NCI-H524 (cell line): ENCODE measurements at regions not wholly inside any gene's neighbourhood (a gene's known extent, or its start where the extent isn't known, plus 50 kb on each side); places are given as distances from the start of the nearest gene placed in this dataset.
"Not testable (repeated sequence)": the region's sequence is repeated elsewhere in the genome, so short reads cannot be mapped to it uniquely, and the experiment has no call there.

Source experiments
- DNase-seq, 2 experiments: peaks; one replicate each; lab custom pipeline; 2025; lab: John Stamatoyannopoulos, UW

DNA sequence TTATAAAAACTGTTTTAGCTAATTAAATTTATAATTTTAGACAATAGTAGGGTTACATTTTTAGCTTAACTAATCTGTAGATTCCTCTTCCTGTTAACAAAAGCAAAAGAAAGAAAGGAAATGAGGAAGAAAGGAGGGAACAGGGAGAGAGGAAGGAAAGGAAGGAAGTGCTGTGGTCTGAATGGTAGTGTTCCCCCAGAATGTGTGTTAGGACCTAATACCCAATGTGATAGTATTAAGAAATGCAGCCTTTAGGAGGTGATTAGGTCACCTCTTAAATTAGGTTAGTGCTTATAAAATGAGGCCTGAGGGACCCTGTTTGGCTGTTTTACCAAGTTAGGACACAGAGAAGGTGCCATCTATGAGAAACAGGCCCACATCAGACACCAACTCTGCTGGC is 136.9 kb upstream of the SAMSN1 start:
- no peak for DNase-seq

DNA sequence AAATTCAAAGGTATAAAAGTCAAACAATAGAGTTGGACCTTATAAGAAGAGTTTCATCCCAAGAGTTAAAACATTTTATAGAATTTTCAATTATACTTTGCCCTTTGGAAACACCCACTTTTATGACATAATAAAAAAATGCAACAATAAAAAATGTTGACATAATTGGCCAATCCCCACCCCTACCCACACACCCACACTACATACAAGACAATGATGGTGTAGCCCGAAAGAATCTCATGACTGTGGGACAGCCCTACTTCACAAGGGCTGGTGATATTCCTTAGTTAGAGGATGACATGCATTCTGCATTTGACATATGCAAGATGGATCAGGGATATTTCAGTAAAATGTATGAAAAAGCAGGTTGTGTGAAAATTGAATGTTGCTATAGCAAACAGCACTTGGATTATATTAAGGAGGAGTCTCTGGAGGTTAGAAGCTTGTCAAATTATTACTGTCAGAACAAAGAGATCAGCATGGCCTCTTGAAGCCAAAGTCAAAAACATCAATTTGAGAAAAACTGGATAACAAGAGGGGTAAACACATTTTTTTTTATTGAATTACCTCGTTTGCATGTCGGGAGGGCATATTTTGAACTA is 133.0 kb upstream of the SAMSN1 start:
- DNase-seq, result no peak

DNA sequence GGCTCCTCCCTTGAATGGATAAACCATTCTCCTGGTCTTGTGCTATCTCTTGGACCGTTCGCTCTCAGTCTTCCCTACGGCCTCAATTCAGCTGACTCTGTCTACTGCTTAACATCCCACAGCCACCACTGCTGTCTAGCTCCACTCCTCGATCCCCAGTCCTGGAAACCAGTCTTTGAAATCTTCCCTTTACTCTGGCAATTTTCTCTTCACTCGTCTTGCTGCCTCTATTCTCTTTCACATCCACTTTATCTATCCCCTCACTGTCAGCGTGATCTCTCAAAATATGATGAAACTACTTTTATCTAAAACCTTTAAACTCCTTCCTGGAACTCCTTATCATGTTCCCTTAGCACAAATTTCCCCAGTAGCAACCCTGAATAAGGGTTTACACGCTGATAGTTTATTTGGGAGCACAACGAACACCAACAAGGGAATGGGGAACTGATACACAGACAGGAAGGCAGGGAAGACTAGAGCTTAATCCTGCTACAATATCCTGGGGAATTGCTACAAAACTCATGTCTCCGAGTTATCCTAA is 131.6 kb upstream of the SAMSN1 start:
- DNase-seq, result no peak

DNA sequence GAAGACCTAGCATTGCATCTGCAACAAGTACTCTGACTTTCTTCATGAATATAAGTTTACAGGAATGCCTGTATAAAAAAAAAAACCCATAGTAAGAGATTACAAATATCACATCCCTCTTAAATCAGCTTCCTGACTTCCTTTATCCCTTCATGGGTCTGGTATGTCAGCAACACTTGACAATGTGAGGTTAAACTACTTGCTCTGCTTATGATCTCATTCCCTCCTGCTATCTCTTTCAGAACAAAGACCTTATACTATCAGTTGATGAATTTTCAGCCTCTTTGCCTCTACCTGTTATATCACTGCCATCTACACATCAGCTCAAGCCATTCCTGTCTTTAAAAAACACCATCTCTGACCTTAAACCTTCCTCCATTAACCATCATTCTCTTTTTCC is 130.9 kb upstream of the SAMSN1 start:
- no peak for DNase-seq

DNA sequence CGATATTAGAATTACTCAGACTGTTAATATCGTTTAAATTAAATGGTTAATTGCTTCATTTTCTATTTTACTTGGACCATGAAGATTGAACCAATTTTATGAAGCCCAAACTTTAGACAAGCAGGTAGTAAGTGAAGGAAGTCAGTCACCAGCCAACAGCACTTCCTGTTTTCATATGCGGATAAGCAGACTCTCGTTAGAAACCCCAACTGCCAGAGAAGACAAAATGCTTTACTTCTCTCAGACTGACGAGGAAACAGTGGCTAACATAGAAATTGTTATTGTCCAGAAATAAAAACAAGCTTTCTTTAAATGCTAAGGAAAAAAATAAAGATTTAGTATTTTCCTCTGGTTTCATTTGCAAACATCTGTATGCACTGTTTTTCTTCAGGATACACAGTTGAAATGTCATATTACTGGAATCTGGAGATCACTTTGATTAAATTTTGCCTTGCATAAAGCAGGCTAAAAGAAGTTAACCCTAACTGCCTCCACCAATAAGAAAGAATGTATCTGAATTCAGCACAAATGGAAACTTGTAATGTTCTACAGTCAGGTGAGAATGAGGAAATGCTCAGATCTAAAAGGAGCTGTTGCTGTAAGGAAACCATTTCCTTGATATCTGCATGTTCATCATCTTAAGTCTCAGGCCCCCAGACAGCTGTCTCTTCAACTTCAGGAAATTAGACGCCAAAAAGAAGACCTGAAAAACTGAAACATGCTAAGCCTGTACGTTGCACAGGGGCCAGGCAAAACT is 129.8 kb upstream of the SAMSN1 start:
- DNase-seq, result no peak

DNA sequence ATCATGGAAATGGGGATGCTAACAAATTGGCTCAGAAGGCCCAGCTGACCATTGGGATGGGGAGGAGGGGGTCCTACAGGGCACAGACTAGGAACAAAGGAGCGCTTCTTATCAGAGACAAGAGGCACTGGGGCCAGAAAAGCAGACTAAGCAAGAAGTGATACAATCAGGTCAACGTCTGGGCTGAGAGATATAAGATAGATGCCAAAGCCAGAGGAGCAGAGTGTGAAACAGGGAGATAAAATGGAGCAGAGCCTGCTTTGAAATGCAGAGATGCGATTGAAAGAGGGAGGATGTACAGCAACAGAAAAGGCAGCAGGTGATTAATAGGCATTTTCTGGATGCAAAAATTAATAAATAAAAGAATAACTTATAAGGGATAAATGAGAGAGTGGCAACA is 127.5 kb upstream of the SAMSN1 start:
- no peak for DNase-seq

DNA sequence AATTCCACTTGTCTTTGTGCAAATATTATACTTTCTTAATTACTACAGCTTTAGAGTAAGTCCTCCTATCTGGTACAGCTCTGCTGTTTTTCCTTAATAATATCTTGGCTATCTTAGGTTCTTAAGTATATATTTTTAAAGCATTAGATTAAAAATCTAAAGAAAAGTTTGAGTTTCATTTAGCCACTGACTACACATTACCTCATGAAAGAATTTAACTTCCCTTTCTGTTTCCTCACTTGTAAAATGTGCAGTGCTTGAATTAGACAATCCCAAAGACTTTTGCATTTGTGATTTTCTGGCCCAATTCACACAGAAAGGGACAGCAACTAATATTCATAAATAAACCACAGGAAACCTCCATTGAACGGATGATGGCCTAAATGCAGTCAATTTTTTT is 126.4 kb upstream of the SAMSN1 start:
- no peak for DNase-seq

DNA sequence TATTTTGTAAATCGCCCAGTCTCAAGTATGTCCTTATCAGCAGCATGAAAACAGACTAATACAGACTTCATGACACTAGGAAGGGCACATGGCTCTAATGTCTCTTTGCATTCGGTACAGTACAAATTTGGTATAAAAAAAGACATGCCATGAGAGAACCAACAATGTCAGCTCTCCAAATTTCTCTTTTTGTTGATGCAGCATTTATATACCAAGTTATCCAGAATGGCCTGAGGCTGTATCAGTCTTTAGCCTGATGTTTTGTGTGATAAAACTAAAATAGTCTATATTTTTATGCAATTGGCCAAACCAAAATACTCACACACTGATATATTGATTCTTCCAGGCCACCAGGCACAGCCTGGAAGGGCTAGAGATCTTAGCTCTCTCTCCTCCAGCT is 124.3 kb upstream of the SAMSN1 start:
- DNase-seq, result no peak

DNA sequence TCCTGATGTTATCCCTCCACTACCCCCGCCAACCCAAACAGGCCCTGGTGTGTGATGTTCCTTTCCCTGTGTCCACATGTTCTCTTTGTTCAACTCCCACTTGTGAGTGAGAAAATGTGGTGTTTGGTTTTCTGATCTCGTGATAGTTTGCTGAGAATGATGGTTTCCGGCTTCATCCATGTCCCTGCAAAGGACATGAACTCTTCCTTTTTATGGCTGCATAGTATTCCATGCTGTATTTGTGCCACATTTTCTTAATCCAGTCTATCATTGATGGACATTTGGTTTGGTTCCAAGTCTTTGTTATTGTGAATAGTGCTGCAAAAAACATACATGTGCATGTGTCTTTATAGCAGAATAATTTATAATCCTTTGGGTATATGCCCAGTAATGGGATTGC is 123.0 kb upstream of the SAMSN1 start:
- not testable (repeated sequence) for DNase-seq

DNA sequence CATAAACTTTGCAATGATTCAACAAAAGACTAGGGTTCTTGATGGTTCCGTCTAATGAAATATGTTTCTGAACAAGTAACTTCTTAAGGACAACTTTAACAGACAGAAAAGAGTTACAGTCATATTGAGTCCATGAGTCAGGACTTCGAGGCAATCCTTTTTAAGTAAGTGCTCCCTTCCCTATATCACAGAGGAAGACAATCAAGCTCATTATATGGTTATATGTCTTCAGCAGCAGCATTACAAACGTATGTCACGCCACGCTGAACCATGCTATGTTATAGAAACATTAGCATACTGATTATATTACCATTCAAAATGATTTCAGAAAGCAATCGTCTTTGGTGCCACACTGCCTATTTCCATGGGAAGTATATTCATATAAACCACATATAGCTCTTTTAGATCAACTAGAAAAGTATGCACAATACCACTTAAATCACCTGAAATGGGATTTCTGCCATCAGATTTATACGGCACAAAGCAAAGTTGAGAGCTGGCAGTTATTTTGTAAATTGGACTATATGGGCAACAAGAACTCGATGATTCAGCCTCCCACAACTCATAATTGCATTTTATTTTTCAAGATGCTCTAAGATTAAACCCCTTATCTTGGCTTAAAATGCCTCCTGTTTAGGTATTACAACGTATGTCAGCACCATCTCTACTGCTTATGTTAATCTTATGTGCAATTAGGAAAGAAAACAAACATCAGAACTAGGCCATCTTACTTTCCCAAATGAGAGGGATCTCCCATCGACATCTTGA is 111.3 kb upstream of the SAMSN1 start:
- DNase-seq, result peak; percentile 82 to 92

DNA sequence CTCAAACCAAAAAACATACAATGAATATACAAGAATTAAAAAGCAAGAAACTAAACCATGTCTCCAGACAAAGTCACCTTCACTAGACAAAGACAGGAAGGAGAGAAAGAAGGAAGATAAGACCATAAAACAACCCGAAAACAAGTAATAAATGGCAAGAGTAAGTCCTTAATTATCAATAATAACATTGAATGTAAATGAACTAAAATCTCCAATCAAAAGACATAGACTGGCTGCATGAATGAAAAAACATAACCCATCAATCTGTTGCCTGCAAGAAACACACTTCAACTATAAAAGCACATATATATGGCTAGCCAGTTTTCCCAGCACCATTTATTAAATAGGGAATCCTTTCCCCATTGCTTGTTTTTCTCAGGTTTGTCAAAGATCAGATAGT is 100.8 kb upstream of the SAMSN1 start:
- DNase-seq, result no peak

DNA sequence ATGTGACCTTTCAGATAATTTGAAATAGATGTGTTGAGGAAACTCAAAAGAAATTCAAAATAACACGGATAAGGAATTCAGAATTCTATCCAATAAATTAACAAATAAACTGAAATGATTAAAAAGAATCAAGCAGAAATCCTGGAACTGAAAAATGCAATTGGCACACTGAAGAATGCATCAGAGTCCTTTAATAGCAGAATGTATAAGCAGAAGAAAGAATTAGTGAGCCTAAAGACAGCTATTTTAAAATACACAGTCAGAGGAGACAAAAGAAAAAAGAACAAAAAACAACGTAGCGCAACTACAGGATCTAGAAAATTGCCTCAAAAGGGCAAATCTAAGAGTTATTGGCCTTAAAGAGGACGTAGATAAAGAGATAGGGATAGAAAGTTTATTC is 99.6 kb upstream of the SAMSN1 start:
- no peak for DNase-seq

DNA sequence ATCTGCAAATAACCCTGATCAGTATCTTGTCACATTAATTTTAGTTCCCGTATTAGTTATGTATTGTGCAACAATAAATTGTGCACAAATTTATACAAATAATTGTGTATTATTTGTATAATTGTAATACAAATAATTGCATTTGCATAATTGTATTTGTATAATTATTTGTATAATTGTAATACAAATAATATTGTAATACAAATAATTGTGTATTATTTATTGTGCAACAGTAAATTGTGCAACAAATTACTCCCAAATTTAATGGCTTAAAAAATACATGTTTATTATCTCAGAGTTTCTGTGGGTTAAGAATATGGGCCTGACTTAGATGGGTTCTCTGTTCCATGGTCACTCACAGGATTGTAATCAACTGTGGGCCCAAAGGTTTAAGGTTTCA is 86.2 kb upstream of the SAMSN1 start:
- no peak for DNase-seq

DNA sequence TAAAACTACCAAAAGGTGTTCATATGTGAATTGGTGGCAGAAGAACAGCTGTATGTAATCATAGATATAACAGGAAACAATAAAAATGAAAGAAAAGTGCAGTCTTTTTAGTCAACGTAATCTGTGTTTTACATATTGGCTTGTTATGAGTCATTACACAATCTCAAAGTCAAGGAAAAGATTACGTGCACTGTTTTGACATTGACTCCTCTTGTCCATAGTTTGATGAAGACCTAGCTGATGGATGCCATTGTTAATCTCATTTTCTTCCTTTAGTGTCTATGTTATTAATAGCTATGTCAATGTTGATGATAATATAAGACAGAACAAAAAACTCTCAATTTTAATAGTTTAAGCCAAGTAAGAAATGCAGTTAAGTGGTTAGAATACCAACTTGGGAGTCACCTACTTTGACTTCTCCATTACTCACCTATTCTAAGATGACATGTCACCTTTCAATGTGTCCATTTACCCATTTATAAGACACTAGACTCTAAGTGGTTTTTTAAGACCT is 84.5 kb upstream of the SAMSN1 start:
- DNase-seq, result no peak

DNA sequence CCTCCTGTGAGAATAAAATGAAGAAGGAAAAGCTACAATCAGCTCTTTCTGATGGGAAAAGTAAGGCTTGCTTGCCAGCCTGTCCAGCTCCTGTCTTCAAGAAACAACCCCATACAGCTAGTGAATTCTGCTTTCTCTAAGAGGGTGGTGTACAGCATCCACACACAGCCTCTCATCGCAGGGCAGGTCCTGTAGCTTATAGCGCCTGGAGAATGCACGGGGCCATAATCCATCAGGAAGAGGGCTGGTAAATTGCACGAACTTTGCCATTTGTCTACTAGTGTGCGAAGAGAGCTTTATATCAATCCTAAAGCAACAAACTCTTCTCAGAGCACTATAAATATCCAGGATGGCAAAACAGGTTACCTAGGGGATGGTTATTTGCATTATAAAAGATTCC is 83.3 kb upstream of the SAMSN1 start:
- DNase-seq, result no peak

DNA sequence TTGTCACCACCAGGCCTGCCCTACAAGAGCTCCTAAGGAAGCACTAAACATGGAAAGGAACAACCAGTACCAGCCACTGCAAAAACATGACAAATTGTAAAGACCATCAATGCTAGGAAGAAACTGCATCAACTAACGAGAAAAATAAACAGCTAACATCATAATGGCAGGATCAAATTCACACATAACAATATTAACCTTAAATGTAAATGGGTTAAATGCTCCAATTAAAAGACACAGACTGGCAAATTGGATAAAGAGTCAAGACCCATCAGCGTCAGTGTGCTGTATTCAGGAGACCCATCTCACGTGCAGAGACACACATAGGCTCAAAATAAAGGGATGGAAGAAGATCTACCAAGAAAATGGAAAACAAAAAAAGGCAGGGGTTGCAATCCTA is 77.0 kb upstream of the SAMSN1 start:
- not testable (repeated sequence) for DNase-seq

DNA sequence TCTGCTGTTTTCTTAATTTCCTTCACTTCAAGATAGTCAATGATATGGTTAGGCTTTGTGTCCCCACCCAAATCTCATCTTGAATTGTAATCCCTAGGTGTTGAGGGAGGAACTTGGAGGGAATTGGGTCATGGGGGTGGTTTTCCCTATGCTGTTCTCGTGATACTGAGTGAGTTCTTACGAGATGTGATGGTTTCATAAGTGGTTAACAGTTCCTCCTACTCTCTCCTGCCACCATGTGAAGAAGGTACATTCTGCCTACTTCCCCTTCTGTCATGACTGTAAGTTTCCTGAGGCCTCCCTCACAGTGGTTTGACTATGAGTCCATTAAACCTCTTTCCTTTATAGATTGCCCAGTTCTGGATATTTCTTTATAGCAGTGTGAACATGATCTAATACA is 74.0 kb upstream of the SAMSN1 start:
- DNase-seq, result no peak

DNA sequence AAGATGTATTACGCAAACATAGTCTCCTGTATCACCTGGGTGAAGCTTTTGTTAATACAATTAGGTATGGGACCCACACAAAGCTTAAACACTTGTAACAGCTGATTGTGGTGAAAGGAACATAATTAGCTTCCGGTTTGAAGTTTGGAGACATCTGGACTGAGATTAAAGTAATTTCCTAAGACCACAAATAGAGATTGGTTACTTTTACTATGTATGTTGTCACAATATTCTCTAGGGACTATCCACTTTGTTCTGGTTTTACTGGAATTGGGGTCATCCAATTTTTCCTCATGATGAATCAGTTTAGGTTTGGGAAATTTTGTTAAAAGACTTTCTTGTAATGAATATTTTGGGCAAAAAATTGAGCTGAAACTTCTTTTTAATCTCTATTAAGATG is 71.8 kb upstream of the SAMSN1 start:
- peak; percentile 52 to 74 for DNase-seq

DNA sequence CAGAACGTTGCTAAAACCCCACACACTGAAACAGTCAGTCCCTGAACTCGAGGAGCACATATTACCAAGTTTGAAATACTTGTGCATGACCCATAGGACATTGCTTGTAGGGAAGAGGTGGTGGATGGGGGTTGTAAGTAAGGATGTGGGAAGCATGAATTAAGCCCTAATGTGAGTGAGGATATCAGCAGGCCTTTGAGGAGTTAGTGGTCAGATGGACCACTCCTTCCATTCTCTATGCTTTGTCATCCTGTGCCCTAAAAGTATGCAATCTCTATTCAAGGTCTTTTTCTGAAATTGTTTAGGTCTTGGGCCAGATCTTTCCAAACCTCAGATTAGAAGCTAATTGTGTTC is 70.9 kb upstream of the SAMSN1 start:
- no peak for DNase-seq

DNA sequence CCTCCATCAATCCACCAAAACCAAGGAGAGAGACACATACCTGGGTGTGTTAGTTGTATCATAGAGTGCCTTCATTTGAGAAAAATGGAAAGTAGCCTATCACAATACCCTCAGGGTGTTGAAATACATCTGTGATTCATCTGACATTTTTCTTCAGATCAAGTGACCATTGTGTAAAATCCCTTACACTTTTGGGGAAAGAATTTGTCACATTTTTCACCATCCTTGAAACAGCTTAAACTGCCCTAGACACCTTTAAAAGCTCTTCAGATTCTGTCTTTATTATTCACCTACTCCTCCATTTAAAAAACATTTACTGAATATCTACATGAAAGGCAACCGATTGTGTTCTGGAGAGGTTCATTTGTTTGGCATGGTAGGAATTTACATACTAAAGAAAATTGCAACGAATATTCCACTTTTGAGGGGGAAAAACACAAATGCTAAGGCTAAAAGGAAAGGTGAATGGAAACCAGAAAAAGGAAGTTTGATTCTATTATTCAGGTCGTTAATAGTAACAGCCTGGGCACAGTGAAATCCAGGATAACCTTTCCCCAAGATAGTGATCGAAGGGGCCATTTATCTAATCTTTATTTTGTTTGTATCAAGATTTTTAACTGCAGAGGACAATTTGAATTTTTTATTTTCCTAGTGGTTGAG is 70.4 kb upstream of the SAMSN1 start:
- no peak for DNase-seq

DNA sequence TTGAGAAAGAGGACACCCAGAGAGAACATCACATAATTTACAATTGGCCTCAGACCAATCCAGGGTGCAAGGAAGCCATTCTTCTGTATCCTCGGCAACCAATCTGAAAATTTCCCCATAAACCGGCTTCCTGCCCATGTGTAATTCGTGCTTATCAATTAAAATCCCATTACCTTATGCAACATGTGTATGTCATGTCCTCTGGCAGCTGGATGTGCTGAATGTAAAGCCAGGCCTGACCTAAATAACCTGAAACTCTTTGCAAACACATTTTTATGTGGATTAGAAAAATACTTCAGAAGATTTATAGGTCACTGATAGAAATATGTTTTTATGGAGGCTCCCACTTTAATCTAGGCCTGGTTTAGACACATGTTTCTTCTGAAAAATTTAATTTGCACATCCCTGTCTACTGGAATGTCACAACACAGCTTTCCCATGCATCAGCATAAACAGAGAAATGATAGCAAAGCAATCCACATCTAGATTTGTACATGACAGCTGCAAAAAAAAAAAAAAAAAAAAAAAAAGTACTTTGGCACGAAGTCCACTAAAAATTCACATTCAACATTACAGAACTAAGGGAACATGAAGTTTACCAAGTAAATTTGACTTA is 69.4 kb upstream of the SAMSN1 start:
- DNase-seq, result no peak

DNA sequence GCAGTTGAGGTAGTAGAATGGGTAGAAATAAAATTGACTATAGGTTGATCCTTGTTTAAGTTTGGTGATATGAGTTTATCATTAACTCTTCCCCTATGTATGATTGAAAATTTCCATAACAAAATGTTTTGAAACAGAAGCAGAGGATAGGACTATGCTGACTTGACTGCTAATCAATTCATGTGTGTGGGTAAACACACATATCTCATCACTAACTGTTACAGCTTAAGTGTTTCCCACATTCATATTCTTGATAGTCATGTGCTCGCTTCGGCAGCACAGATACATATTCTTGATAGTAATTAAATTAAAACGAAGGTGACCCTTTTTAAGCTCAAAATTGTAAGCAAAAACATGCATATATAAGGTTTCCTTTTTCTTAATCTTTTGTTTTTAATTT is 68.2 kb upstream of the SAMSN1 start:
- no peak for DNase-seq
